ENCODE measurements at regions not wholly inside any gene's neighbourhood (a gene's known extent, or its start where the extent isn't known, plus 50 kb on each side); places are given as distances from the start of the nearest gene placed in this dataset.

- Histone ChIP-seq H2AFZ (ENCODE audit: low read length) (no peak overlapping the region), H3K9ac (ENCODE audit: low read depth, low read length, poor library complexity, severe bottlenecking) (no peak overlapping the region), H3K9me2 (replicated peaks; ENCODE audit: low read depth, low read length) (no peaks in the 10 kb centered on the region), H3K27me3 (ENCODE audit: insufficient read depth, low read length, poor library complexity, severe bottlenecking) (no peaks in the 10 kb centered on the region), H3K36me3 (ENCODE audit: insufficient read depth, low read length) (no peaks in the 10 kb centered on the region), H3K79me2 (ENCODE audit: insufficient read depth, low read length) (no peaks in the 10 kb centered on the region), H3K9me3 (ENCODE audit: insufficient read depth, low read depth, low read length) (no peaks in the 10 kb centered on the region; the same call in 1 of the 2 replicates), H4K20me1 (ENCODE audit: insufficient read depth, low read length, poor library complexity, severe bottlenecking) (no peaks in the 10 kb centered on the region), H3K4me2 (ENCODE audit: low read depth, low read length, poor library complexity, severe bottlenecking) (no peak overlapping the region), H3K4me1 (ENCODE audit: insufficient read depth, low read length, poor library complexity, severe bottlenecking) (no peaks in the 10 kb centered on the region), H3K4me3 (ENCODE audit: low read length, poor library complexity, severe bottlenecking) (no peak overlapping the region), H3F3A (ENCODE audit: low read depth) (no peaks in the 10 kb centered on the region)
- no peak for TF ChIP-seq EZH2phosphoT487 (IDR thresholded peaks at IDR 0.05; ENCODE audit: borderline replicate concordance)
- no peak for TF ChIP-seq CTCF (conservative IDR thresholded peaks at IDR 0.05; ENCODE audit: low read length)
These were observed 76.9 kb downstream of the TEX29 start for GRCh38 chr13:111397202-111397880.

- Histone ChIP-seq H3K4me3 (ENCODE audit: low read length, poor library complexity, severe bottlenecking) (no peak overlapping the region), H2AFZ (ENCODE audit: low read length) (no peak overlapping the region), H3K4me1 (ENCODE audit: insufficient read depth, low read length, poor library complexity, severe bottlenecking) (no peaks in the 10 kb centered on the region), H3K9me3 (ENCODE audit: insufficient read depth, low read depth, low read length) (no peaks in the 10 kb centered on the region; the same call in 1 of the 2 replicates), H3K79me2 (ENCODE audit: insufficient read depth, low read length) (no peaks in the 10 kb centered on the region), H3K9me2 (replicated peaks; ENCODE audit: low read depth, low read length) (no peaks in the 10 kb centered on the region), H3K27me3 (ENCODE audit: insufficient read depth, low read length, poor library complexity, severe bottlenecking) (no peaks in the 10 kb centered on the region), H4K20me1 (ENCODE audit: insufficient read depth, low read length, poor library complexity, severe bottlenecking) (no peaks in the 10 kb centered on the region), H3K4me2 (ENCODE audit: low read depth, low read length, poor library complexity, severe bottlenecking) (no peak overlapping the region), H3F3A (ENCODE audit: low read depth) (no peaks in the 10 kb centered on the region), H3K9ac (ENCODE audit: low read depth, low read length, poor library complexity, severe bottlenecking) (no peak overlapping the region), H3K36me3 (ENCODE audit: insufficient read depth, low read length) (no peaks in the 10 kb centered on the region)
- TF ChIP-seq CTCF (conservative IDR thresholded peaks at IDR 0.05; ENCODE audit: low read length): no peak
- TF ChIP-seq EZH2phosphoT487 (IDR thresholded peaks at IDR 0.05; ENCODE audit: borderline replicate concordance): no peak
These were observed 77.8 kb downstream of the TEX29 start for GRCh38 chr13:111398196-111398595.

GRCh38 chr13:111398715-111399299, 78.4 kb downstream of the TEX29 start:
- Histone ChIP-seq H3K36me3 (ENCODE audit: insufficient read depth, low read length) (no peaks in the 10 kb centered on the region), H3K4me2 (ENCODE audit: low read depth, low read length, poor library complexity, severe bottlenecking) (no peak overlapping the region), H3F3A (ENCODE audit: low read depth) (no peaks in the 10 kb centered on the region), H3K27me3 (ENCODE audit: insufficient read depth, low read length, poor library complexity, severe bottlenecking) (no peaks in the 10 kb centered on the region), H3K4me3 (ENCODE audit: low read length, poor library complexity, severe bottlenecking) (no peak overlapping the region), H3K9me2 (replicated peaks; ENCODE audit: low read depth, low read length) (no peaks in the 10 kb centered on the region), H3K79me2 (ENCODE audit: insufficient read depth, low read length) (no peaks in the 10 kb centered on the region), H4K20me1 (ENCODE audit: insufficient read depth, low read length, poor library complexity, severe bottlenecking) (no peaks in the 10 kb centered on the region), H2AFZ (ENCODE audit: low read length) (no peak overlapping the region), H3K9me3 (ENCODE audit: insufficient read depth, low read depth, low read length) (no peaks in the 10 kb centered on the region; the same call in 1 of the 2 replicates), H3K4me1 (ENCODE audit: insufficient read depth, low read length, poor library complexity, severe bottlenecking) (no peaks in the 10 kb centered on the region), H3K9ac (ENCODE audit: low read depth, low read length, poor library complexity, severe bottlenecking) (no peak overlapping the region)
- TF ChIP-seq CTCF (conservative IDR thresholded peaks at IDR 0.05; ENCODE audit: low read length) (no peak), EZH2phosphoT487 (IDR thresholded peaks at IDR 0.05; ENCODE audit: borderline replicate concordance) (no peak)

All from Loucy (cell line).